ENCODE measurements at regions not wholly inside any gene's neighbourhood (a gene's known extent, or its start where the extent isn't known, plus 50 kb on each side); places are given as distances from the start of the nearest gene placed in this dataset.

DNA sequence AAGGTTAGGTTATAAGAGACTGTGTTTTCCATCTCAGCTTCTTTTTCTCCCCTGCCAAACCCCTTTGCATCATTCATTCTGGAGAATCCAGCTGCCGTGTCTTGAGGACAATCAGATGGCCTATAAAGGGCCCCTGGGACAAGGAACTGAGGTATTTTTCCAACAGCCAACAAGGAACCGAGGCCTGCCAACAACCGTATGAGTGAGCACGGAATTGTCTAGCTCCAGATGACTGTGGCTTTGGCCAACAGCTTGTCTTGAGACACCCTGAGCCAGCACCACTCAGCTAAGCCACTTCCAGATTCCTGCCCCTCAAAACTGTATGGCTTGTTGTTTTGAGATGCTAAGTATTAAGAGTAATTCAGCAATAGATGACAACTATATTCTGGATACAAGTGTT lies 433.7 kb upstream of the HSF2 start:
- H3K9me3 Mint-ChIP-seq = no peaks in the 10 kb centered on the region
- DNase-seq = no peak
- H3K36me3 Mint-ChIP-seq (ENCODE audit: low read depth) = no peaks in the 10 kb centered on the region
- H3K27ac Mint-ChIP-seq = no peak overlapping the region
- H3K4me3 Mint-ChIP-seq = no peak overlapping the region
- H3K4me1 Mint-ChIP-seq = no peaks in the 10 kb centered on the region
- intact Hi-C loops (cut with micrococcal nuclease) = no loop called here
- ChIA-PET POLR2A (no interaction called here), CTCF (no interaction called here)
- no peaks in the 10 kb centered on the region for H3K27me3 Mint-ChIP-seq
- TF ChIP-seq, protein P1, sequence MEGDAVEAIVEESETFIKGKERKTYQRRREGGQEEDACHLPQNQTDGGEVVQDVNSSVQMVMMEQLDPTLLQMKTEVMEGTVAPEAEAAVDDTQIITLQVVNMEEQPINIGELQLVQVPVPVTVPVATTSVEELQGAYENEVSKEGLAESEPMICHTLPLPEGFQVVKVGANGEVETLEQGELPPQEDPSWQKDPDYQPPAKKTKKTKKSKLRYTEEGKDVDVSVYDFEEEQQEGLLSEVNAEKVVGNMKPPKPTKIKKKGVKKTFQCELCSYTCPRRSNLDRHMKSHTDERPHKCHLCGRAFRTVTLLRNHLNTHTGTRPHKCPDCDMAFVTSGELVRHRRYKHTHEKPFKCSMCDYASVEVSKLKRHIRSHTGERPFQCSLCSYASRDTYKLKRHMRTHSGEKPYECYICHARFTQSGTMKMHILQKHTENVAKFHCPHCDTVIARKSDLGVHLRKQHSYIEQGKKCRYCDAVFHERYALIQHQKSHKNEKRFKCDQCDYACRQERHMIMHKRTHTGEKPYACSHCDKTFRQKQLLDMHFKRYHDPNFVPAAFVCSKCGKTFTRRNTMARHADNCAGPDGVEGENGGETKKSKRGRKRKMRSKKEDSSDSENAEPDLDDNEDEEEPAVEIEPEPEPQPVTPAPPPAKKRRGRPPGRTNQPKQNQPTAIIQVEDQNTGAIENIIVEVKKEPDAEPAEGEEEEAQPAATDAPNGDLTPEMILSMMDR (IDR thresholded peaks at IDR 0.05) = no peak
- no peak for ATAC-seq (ENCODE audit: low read depth)

DNA sequence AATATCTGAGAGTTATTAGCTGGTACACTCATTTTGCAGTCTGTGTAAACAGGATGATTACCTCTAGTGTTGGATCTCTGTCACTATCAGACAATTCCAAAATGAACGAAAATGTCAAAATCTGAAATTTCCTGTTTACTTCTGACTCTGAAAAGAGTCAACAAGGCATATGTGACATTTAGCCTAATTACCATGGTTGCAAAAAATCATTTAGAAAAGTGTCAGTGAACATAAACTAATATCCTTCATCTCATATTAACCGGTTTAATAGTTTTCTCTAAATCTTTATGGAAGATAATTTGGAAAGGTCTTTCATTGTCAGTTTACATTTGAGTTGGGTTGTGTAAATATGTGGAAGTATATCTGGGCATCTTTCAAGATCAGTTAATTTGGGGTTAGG lies 431.8 kb upstream of the HSF2 start:
- CTCF ChIA-PET = no interaction called here
- Mint-ChIP-seq H3K9me3 (no peaks in the 10 kb centered on the region), H3K36me3 (ENCODE audit: low read depth) (no peaks in the 10 kb centered on the region), H3K4me3 (no peak overlapping the region), H3K4me1 (no peaks in the 10 kb centered on the region), H3K27ac (no peak overlapping the region), H3K27me3 (no peaks in the 10 kb centered on the region)
- DNase-seq = no peak
- TF ChIP-seq, protein P1 (IDR thresholded peaks at IDR 0.05) = no peak
- intact Hi-C loops (cut with micrococcal nuclease) = no loop called here
- POLR2A ChIA-PET = no interaction called here
- ATAC-seq (ENCODE audit: low read depth) = no peak

- Mint-ChIP-seq H3K9me3 (peaks cover 2% of the 10 kb centered on the region), H3K4me1 (no peaks in the 10 kb centered on the region), H3K27me3 (no peaks in the 10 kb centered on the region), H3K36me3 (ENCODE audit: low read depth) (no peaks in the 10 kb centered on the region), H3K4me3 (no peak overlapping the region), H3K27ac (no peak overlapping the region)
- intact Hi-C loops (cut with micrococcal nuclease) = no loop called here
- DNase-seq = no peak
- TF ChIP-seq, protein P1 (IDR thresholded peaks at IDR 0.05) = no peak
- ChIA-PET CTCF (no interaction called here), POLR2A (no interaction called here)
- no peak for ATAC-seq (ENCODE audit: low read depth)
Measured at GRCh38 chr6:121971931-121972335, 427.5 kb upstream of the HSF2 start.

DNA sequence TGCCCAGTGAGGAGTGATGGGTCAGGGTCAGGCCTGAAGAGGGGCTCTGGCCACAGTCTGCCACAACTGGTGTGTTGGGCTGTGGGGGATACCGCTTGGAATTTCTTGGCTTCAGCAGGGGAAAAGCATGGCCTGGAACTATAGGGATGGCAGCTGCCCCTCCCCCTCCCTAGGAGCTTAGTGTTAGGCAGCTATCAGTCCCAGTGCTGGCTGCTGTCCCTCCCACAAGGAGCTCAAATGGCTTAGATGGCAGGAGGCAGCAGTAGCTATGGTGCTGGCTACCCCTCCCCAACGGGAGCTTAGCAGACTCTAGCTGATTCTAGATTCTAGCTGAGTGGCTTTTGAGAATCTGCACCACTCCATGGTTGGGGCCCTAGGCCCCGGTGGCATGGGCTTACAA lies 414.5 kb upstream of the HSF2 start:
- Mint-ChIP-seq H3K36me3 (ENCODE audit: low read depth) (no peaks in the 10 kb centered on the region), H3K9me3 (peaks cover 2% of the 10 kb centered on the region), H3K27me3 (no peaks in the 10 kb centered on the region), H3K4me1 (no peaks in the 10 kb centered on the region), H3K27ac (no peak overlapping the region), H3K4me3 (no peak overlapping the region)
- TF ChIP-seq, protein P1 (IDR thresholded peaks at IDR 0.05) = no peak
- intact Hi-C loops (cut with micrococcal nuclease) = no loop called here
- DNase-seq = no peak
- ChIA-PET CTCF (no interaction called here), POLR2A (no interaction called here)
- no peak for ATAC-seq (ENCODE audit: low read depth)

- H3K27ac Mint-ChIP-seq = no peak overlapping the region
- intact Hi-C loops (cut with micrococcal nuclease) = no loop called here
- DNase-seq = no peak
- no peaks in the 10 kb centered on the region for H3K27me3 Mint-ChIP-seq
- POLR2A ChIA-PET = no interaction called here
- CTCF ChIA-PET = no interaction called here
- no peak for ATAC-seq (ENCODE audit: low read depth)
- TF ChIP-seq, protein P1 (IDR thresholded peaks at IDR 0.05) = no peak
- H3K4me1 Mint-ChIP-seq = no peaks in the 10 kb centered on the region
- H3K36me3 Mint-ChIP-seq (ENCODE audit: low read depth) = no peaks in the 10 kb centered on the region
- no peak overlapping the region for H3K4me3 Mint-ChIP-seq
- no peaks in the 10 kb centered on the region for H3K9me3 Mint-ChIP-seq
Measured at GRCh38 chr6:121993362-121993761, 406.1 kb upstream of the HSF2 start.

All from activated B cell treated with CpG ODN at 0.5 μM for 24 hours (primary cell).